Vagina (tissue), 2 donors: ENCODE measurements at regions not wholly inside any gene's neighbourhood (a gene's known extent, or its start where the extent isn't known, plus 50 kb on each side); places are given as distances from the start of the nearest gene placed in this dataset.

Experiments used
- POLR2A ChIP-seq, 2 donors: fragments of 450-650 bp; IDR thresholded peaks; one replicate each; pipeline ENCODE4 v1.6.1; 2017; ENCODE audit warnings: antibody characterized with exemption in 2 of 2, mild to moderate bottlenecking in 2 of 2, moderate library complexity in 2 of 2
- TF ChIP-seq, protein P1 (sequence below), 3 experiments: fragments of 450-650 bp in 2 of 3; fragments of 200-600 bp in 1 of 3; sonication (generic) in 1 of 3; IDR thresholded peaks; one replicate each; pipeline ENCODE4 v1.5.1; 2017 to 2019; ENCODE audit warnings: antibody characterized with exemption in 3 of 3, mild to moderate bottlenecking in 2 of 3, moderate library complexity in 2 of 3

DNA sequence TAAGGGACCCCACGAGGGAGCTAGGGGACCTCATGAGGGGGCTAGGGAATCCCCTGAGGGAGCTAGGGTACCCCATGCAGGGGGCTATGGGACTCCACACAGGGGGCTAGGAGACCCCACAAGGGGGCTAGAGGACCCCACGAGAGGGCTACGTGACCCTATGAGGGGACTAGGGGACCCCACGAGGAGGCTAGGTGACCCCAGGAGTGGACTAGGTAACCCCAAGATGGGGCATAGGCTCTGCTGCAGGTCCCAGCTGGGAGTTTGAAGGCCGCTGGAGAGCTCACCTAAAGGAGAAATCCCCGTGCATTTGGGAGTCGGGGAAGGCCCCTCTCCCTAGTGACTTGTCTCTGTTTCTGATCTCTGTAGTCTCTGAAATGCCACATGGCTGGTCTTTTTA is 50.0 kb upstream of the DMRTB1 start:
- TF ChIP-seq, protein P1, sequence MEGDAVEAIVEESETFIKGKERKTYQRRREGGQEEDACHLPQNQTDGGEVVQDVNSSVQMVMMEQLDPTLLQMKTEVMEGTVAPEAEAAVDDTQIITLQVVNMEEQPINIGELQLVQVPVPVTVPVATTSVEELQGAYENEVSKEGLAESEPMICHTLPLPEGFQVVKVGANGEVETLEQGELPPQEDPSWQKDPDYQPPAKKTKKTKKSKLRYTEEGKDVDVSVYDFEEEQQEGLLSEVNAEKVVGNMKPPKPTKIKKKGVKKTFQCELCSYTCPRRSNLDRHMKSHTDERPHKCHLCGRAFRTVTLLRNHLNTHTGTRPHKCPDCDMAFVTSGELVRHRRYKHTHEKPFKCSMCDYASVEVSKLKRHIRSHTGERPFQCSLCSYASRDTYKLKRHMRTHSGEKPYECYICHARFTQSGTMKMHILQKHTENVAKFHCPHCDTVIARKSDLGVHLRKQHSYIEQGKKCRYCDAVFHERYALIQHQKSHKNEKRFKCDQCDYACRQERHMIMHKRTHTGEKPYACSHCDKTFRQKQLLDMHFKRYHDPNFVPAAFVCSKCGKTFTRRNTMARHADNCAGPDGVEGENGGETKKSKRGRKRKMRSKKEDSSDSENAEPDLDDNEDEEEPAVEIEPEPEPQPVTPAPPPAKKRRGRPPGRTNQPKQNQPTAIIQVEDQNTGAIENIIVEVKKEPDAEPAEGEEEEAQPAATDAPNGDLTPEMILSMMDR (IDR thresholded peaks at IDR 0.05), result no peak
- TF ChIP-seq POLR2A (IDR thresholded peaks at IDR 0.05), result no peak
